ENCODE measurements at regions not wholly inside any gene's neighbourhood (a gene's known extent, or its start where the extent isn't known, plus 50 kb on each side); places are given as distances from the start of the nearest gene placed in this dataset.

DNA sequence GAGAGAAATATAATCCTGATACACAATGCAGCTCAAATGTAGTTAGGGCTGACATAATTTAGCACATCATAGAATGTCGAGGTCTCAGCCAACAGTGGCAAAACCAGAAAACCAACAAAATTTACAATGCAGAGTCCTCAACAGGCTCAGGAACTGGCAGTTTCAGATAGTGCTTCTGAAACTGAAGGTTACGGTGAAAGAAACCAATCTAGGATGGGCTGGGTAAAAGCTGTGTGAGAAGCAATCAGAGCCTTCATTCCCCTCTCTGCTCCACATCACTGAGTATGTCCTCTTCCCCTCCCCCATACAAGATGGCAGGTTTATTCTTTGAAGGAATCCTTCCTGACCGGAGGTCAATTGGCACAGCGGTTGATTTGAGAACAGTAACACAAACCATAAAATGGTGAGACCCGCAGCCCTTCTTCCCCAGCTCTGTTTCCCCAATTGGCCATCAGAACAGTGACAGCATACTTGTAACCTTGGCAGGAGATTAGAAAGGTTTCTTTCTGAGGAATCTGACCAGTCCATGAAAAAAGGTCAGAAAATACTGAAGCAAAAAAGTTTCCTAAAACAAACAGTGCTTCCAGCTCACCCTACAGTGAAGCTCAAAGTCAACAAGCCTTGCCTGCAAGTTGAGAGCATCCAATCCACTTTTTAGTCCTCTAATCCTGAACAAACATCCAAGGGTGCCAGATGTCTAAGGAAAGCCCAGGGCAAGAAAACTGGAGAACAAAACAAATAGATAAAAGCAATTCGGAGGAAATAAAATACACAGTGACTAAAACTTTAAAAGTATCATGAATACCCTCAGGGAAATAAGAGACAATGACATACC lies 53.9 kb upstream of the IL6 start:
- TF ChIP-seq SP1 (IDR thresholded peaks at IDR 0.05) (no peak), SUZ12 (IDR thresholded peaks at IDR 0.05) (no peak), L3MBTL2 (conservative IDR thresholded peaks at IDR 0.05) (no peak), FOXM1 (IDR thresholded peaks at IDR 0.05; ENCODE audit: borderline replicate concordance) (no peak), ARNT (IDR thresholded peaks at IDR 0.05) (no peak), HDGF (IDR thresholded peaks at IDR 0.05; ENCODE audit: borderline replicate concordance) (no peak)

All from HEK293T (cell line).